ENCODE measurements at regions not wholly inside any gene's neighbourhood (a gene's known extent, or its start where the extent isn't known, plus 50 kb on each side); places are given as distances from the start of the nearest gene placed in this dataset.

GRCh38 chr4:161256172-161256571, 907.6 kb downstream of the FSTL5 start:
- TF ChIP-seq CTCF (IDR thresholded peaks at IDR 0.05) (no peak), POLR2A (IDR thresholded peaks at IDR 0.05) (no peak), EP300 (IDR thresholded peaks at IDR 0.05; ENCODE audit: low read depth) (no peak)
